IMR-90 (cell line): ENCODE measurements at regions not wholly inside any gene's neighbourhood (a gene's known extent, or its start where the extent isn't known, plus 50 kb on each side); places are given as distances from the start of the nearest gene placed in this dataset.
"Not testable (repeated sequence)": the region's sequence is repeated elsewhere in the genome, so short reads cannot be mapped to it uniquely, and the experiment has no call there.

Experiments
- ATAC-seq: fragments of 200-7000 bp; cut with Tn5 transposase; 2 replicates; pipeline ENCODE4 v1.9.1; 2020; ENCODE audit warnings: low read depth, mild to moderate bottlenecking, moderate library complexity
- BruUV-seq: library from RNA; stranded (reverse); fragments of 400-500 nt; replicated peaks from 2 replicates; lab custom pipeline; 2021; lab: Mats Ljungman, UMichigan
- CTCF ChIA-PET: fragments of 300-600 bp; formaldehyde crosslinking; extraction: SDS; loops from one replicate; lab custom pipeline; 2021; ENCODE audit warnings: antibody characterized with exemption; lab: Yijun Ruan, JAX
- POLR2A ChIA-PET: fragments of 300-600 bp; sonication (Branson Sonifier 250); formaldehyde crosslinking; loops from one replicate; lab custom pipeline; 2022; ENCODE audit warnings: antibody characterized with exemption; ENCODE audit not compliant: unreplicated experiment; lab: Charles Lee
- DNase-seq: peaks from one replicate; pipeline ENCODE4 v3.0.0; 2013
- H2AFZ ChIP-seq: replicated peaks from 2 replicates; pipeline ENCODE3; 2013; ENCODE audit warnings: low read length, mild to moderate bottlenecking; ENCODE audit not compliant: poor library complexity
- H2AK5ac ChIP-seq: 2 replicates; pipeline ENCODE4 v1.6.1; 2013; ENCODE audit warnings: low read depth, low read length, inconsistent platforms
- H2AK9ac ChIP-seq: replicated peaks from 2 replicates; pipeline ENCODE3; 2013; ENCODE audit warnings: mild to moderate bottlenecking, low read depth, low read length, moderate library complexity; ENCODE audit not compliant: poor library complexity
- H2BK120ac ChIP-seq: 2 replicates; pipeline ENCODE4 v1.6.1; 2013; ENCODE audit warnings: low read depth, low read length, inconsistent platforms
- H2BK15ac ChIP-seq: 3 replicates; pipeline ENCODE4 v1.6.1; 2013; ENCODE audit warnings: low read depth, low read length, inconsistent platforms
- H2BK20ac ChIP-seq: 2 replicates; pipeline ENCODE4 v1.6.1; 2013; ENCODE audit warnings: low read depth, mild to moderate bottlenecking, inconsistent platforms, low read length, moderate library complexity
- H2BK5ac ChIP-seq: 2 replicates; pipeline ENCODE4 v1.6.1; 2013; ENCODE audit warnings: mild to moderate bottlenecking, low read depth, low read length, inconsistent platforms; ENCODE audit not compliant: poor library complexity, severe bottlenecking
- H3K14ac ChIP-seq: replicated peaks from 2 replicates; pipeline ENCODE4 v1.6.1; 2013; ENCODE audit warnings: low read depth, low read length, inconsistent platforms
- H3K18ac ChIP-seq: 2 replicates; pipeline ENCODE4 v1.6.1; 2013; ENCODE audit warnings: low read depth, low read length, control low read depth
- H3K23ac ChIP-seq: 2 replicates; pipeline ENCODE4 v1.6.1; 2013; ENCODE audit warnings: low read depth, low read length, inconsistent platforms
- H3K27ac ChIP-seq: 2 replicates; pipeline ENCODE4 v1.5.1; 2013; ENCODE audit warnings: mild to moderate bottlenecking, control low read depth, low read length; ENCODE audit not compliant: insufficient read depth
- H3K27me3 ChIP-seq: 2 replicates; pipeline ENCODE4 v1.6.1; 2013; ENCODE audit warnings: low read length; ENCODE audit not compliant: control insufficient read depth, insufficient read depth
- H3K36me3 ChIP-seq: 2 replicates; pipeline ENCODE4 v1.6.1; 2013; ENCODE audit warnings: low read length, mixed read lengths; ENCODE audit not compliant: control insufficient read depth, insufficient read depth
- H3K4ac ChIP-seq: 2 replicates; pipeline ENCODE4 v1.6.1; 2013; ENCODE audit warnings: low read depth, low read length, inconsistent platforms
- H3K4me1 ChIP-seq: 2 replicates; pipeline ENCODE4 v1.6.1; 2013; ENCODE audit warnings: low read length, mixed read lengths; ENCODE audit not compliant: control insufficient read depth, insufficient read depth
- H3K4me2 ChIP-seq: 2 replicates; pipeline ENCODE4 v1.6.1; 2013; ENCODE audit warnings: low read depth, mild to moderate bottlenecking, control low read depth, low read length, moderate library complexity
- H3K4me3 ChIP-seq: 2 replicates; pipeline ENCODE4 v1.5.1; 2013; ENCODE audit warnings: low read depth, mild to moderate bottlenecking, control low read depth, low read length, moderate library complexity; ENCODE audit not compliant: insufficient read depth
- H3K56ac ChIP-seq: 2 replicates; pipeline ENCODE4 v1.6.1; 2013; ENCODE audit warnings: low read length, inconsistent platforms; ENCODE audit not compliant: insufficient read depth; ENCODE audit errors: extremely low read depth
- H3K79me1 ChIP-seq, 2 experiments: 2 replicates each; pipeline ENCODE4 v1.6.1; 2013; ENCODE audit warnings: low read length in 2 of 2, inconsistent platforms in 1 of 2, low read depth in 1 of 2
- H3K9ac ChIP-seq: 2 replicates; pipeline ENCODE4 v1.6.1; 2013; ENCODE audit warnings: low read depth, low read length, control low read depth
- H3K9me1 ChIP-seq: 2 replicates; pipeline ENCODE4 v1.6.1; 2013; ENCODE audit warnings: low read length, inconsistent platforms; ENCODE audit not compliant: insufficient read depth
- H3K9me3 ChIP-seq: 2 replicates; pipeline ENCODE4 v1.6.1; 2013; ENCODE audit warnings: low read length; ENCODE audit not compliant: control insufficient read depth, insufficient read depth
- H4K20me1 ChIP-seq: 2 replicates; pipeline ENCODE4 v1.6.1; 2013; ENCODE audit warnings: low read length, inconsistent platforms; ENCODE audit not compliant: insufficient read depth
- H4K5ac ChIP-seq: 2 replicates; pipeline ENCODE4 v1.6.1; 2013; ENCODE audit warnings: mild to moderate bottlenecking, low read depth, low read length, control low read depth
- H4K8ac ChIP-seq, 2 experiments: 2 replicates each; pipeline ENCODE4 v1.6.1; 2013; ENCODE audit warnings: low read depth in 2 of 2, low read length in 2 of 2, control low read depth in 1 of 2, inconsistent platforms in 1 of 2
- H4K91ac ChIP-seq: 2 replicates; pipeline ENCODE4 v1.6.1; 2013; ENCODE audit warnings: low read depth, low read length, inconsistent platforms; ENCODE audit not compliant: insufficient read depth
- WGBS, 2 experiments: methylation state at CpG; one replicate each; pipeline versions ENCODE4 v1.1.5 to v1.1.7; 2013; ENCODE audit warnings: missing lambda C conversion rate in 2 of 2; ENCODE audit not compliant: insufficient read length in 1 of 2; ENCODE audit errors: extremely low coverage in 2 of 2; 5-methylcytosine and 5-hydroxymethylcytosine counted together
- dilution Hi-C: fragments of 300-500 bp; cut with HindIII; formaldehyde crosslinking; loops from one replicate; pipeline ENCODE4 v1.14.3; 2018; ENCODE audit warnings: low sequenced_read_pairs; ENCODE audit not compliant: unreplicated experiment
- in situ Hi-C: fragments of 300-500 bp; cut with MboI; formaldehyde crosslinking; loops from 3 replicates; pipeline ENCODE4 v1.14.3; 2019; ENCODE audit warnings: low sequenced_read_pairs, inconsistent platforms, mixed read lengths
- intact Hi-C: fragments of 100-400 bp; cut with micrococcal nuclease; formaldehyde crosslinking; loops from 2 replicates; pipeline ENCODE4 v1.10.0; 2022

DNA sequence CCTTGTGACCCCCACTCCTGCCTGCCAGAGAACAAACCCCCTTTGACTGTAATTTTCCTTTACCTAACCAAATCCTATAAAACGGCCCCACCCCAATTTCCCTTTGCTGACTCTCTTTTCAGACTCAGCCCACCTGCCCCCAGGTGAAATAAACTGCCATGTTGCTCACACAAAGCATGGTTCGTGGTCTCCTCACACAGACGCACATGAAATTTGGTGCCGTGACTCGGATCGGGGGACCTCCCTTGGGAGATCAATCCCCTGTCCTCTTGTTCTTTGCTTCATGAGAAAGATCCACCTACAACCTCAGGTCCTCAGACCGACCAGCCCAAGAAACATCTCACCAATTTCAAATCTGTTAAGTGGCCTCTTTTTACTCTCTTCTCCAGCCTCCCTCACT lies 179.0 kb downstream of the RASEF start:
- H3K4ac ChIP-seq, DNase-seq, BruUV-seq, H4K20me1 ChIP-seq, H3K23ac ChIP-seq, H4K8ac ChIP-seq, dilution Hi-C loops, H2AFZ ChIP-seq, H3K18ac ChIP-seq, H3K4me1 ChIP-seq, H2AK5ac ChIP-seq, H3K79me1 ChIP-seq, H3K9ac ChIP-seq, H2BK15ac ChIP-seq, POLR2A ChIA-PET, H2AK9ac ChIP-seq, H3K27ac ChIP-seq, H3K56ac ChIP-seq, H3K27me3 ChIP-seq, H3K4me2 ChIP-seq, H3K36me3 ChIP-seq, H4K91ac ChIP-seq, H2BK20ac ChIP-seq, H3K9me1 ChIP-seq, ATAC-seq, H3K14ac ChIP-seq, in situ Hi-C loops, intact Hi-C loops, H2BK5ac ChIP-seq, CTCF ChIA-PET, H3K4me3 ChIP-seq, H4K5ac ChIP-seq, H2BK120ac ChIP-seq, H3K9me3 ChIP-seq: not testable (repeated sequence)
- WGBS, 2 experiments: 60% methylated on average over 2 of the region's 7 CpGs; no CpG with 5 or more reads in 1 of the 2 experiments
